Esophagus (tissue), 2 donors: ENCODE measurements at regions not wholly inside any gene's neighbourhood (a gene's known extent, or its start where the extent isn't known, plus 50 kb on each side); places are given as distances from the start of the nearest gene placed in this dataset.

Experiments used
- H3K27ac ChIP-seq, 2 donors: one replicate each; pipeline ENCODE4 v1.5.1; 2013; ENCODE audit warnings: low read depth in 2 of 2, mild to moderate bottlenecking in 2 of 2, inconsistent platforms in 1 of 2, low read length in 1 of 2, moderate library complexity in 1 of 2
- H3K27me3 ChIP-seq, 2 donors: one replicate each; pipeline ENCODE4 v1.6.1; 2013; ENCODE audit warnings: low read length in 2 of 2, control low read depth in 1 of 2, mild to moderate bottlenecking in 1 of 2; ENCODE audit not compliant: insufficient read depth in 2 of 2, control insufficient read depth in 1 of 2
- H3K36me3 ChIP-seq, 2 donors: one replicate each; pipeline ENCODE4 v1.6.1; 2013; ENCODE audit warnings: low read length in 1 of 2; ENCODE audit not compliant: control insufficient read depth in 2 of 2, insufficient read depth in 2 of 2
- H3K4me1 ChIP-seq, 2 donors: one replicate each; pipeline ENCODE4 v1.6.1; 2013; ENCODE audit warnings: low read length in 1 of 2; ENCODE audit not compliant: control insufficient read depth in 2 of 2, insufficient read depth in 2 of 2
- H3K4me3 ChIP-seq, 2 donors: one replicate each; pipeline ENCODE4 v1.5.1; 2013; ENCODE audit warnings: low read length in 2 of 2, mild to moderate bottlenecking in 2 of 2, low read depth in 1 of 2, moderate library complexity in 1 of 2
- H3K9me3 ChIP-seq, 2 donors: one replicate each; pipeline ENCODE4 v1.6.1; 2013; ENCODE audit warnings: mild to moderate bottlenecking in 2 of 2, low read depth in 1 of 2, low read length in 1 of 2, moderate library complexity in 1 of 2; ENCODE audit not compliant: control insufficient read depth in 2 of 2, insufficient read depth in 1 of 2
- WGBS, 2 donors: extraction: QIAGEN DNeasy Blood & Tissue Kit; methylation state at CpG; one replicate each; pipeline ENCODE4 v1.1.7; 2013; 5-methylcytosine and 5-hydroxymethylcytosine counted together
- donor health status: healthy with polysubstance abuse.
- donor health status: Bipolar disorder and iron deficiency.

- no peaks in the 10 kb centered on the region for H3K36me3 ChIP-seq
- 67 to 75% methylated on average over 3 of the region's 3 CpGs for WGBS, 2 donors
These were observed 259.7 kb downstream of the DAD1 start for GRCh38 chr14:22329371-22329770.

GRCh38 chr14:22325676-22326400 lies 263.2 kb downstream of the DAD1 start:
- 70 to 71% methylated on average over 2 of the region's 2 CpGs for whole genome bisulfite sequencing, 2 donors
- H3K36me3 ChIP-seq = no peaks in the 10 kb centered on the region
- H3K4me3 ChIP-seq = no peak overlapping the region
- H3K27me3 ChIP-seq = no peaks in the 10 kb centered on the region
- peaks cover 0 to 9% of the 10 kb centered on the region in 2 donors for H3K9me3 ChIP-seq
- H3K4me1 ChIP-seq = no peaks in the 10 kb centered on the region
- H3K27ac ChIP-seq = no peak overlapping the region

More at GRCh38 chr14:22329371-22329770, 259.7 kb downstream of the DAD1 start:
- Histone ChIP-seq H3K27me3 (no peaks in the 10 kb centered on the region), H3K27ac (no peak overlapping the region), H3K4me3 (no peak overlapping the region), H3K9me3 (peaks cover 0 to 9% of the 10 kb centered on the region in 2 donors), H3K4me1 (no peaks in the 10 kb centered on the region)

GRCh38 chr14:22320362-22320750 lies 268.7 kb downstream of the DAD1 start:
- Histone ChIP-seq H3K27me3 (no peaks in the 10 kb centered on the region), H3K36me3 (no peaks in the 10 kb centered on the region), H3K4me1 (no peaks in the 10 kb centered on the region), H3K4me3 (no peak overlapping the region), H3K27ac (no peak overlapping the region), H3K9me3 (no peaks in the 10 kb centered on the region)
- WGBS, 2 donors = 47 to 49% methylated on average over 4 of the region's 4 CpGs

- no peaks in the 10 kb centered on the region for H3K4me1 ChIP-seq
- no peak overlapping the region for H3K4me3 ChIP-seq
- H3K9me3 ChIP-seq = no peaks in the 10 kb centered on the region
- no peaks in the 10 kb centered on the region for H3K36me3 ChIP-seq
- WGBS, 2 donors = 29 to 37% methylated on average over 4 of the region's 4 CpGs
- no peak overlapping the region for H3K27ac ChIP-seq
- no peaks in the 10 kb centered on the region for H3K27me3 ChIP-seq
These were observed 269.3 kb downstream of the DAD1 start for GRCh38 chr14:22319526-22320361.

- WGBS, 2 donors = 70 to 79% methylated on average over 3 of the region's 3 CpGs
- Histone ChIP-seq H3K4me1 (no peaks in the 10 kb centered on the region), H3K4me3 (no peak overlapping the region), H3K27me3 (no peaks in the 10 kb centered on the region), H3K36me3 (no peaks in the 10 kb centered on the region), H3K9me3 (no peaks in the 10 kb centered on the region), H3K27ac (no peak overlapping the region)
These were observed 270.1 kb downstream of the DAD1 start for GRCh38 chr14:22318951-22319350.

GRCh38 chr14:22316473-22316872 lies 272.6 kb downstream of the DAD1 start:
- H3K36me3 ChIP-seq = no peaks in the 10 kb centered on the region
- H3K27ac ChIP-seq = no peak overlapping the region
- H3K4me1 ChIP-seq = no peaks in the 10 kb centered on the region
- no peak overlapping the region for H3K4me3 ChIP-seq
- no peaks in the 10 kb centered on the region for H3K27me3 ChIP-seq
- 98 to 100% methylated on average over 1 of the region's 1 CpG for WGBS, 2 donors
- no peaks in the 10 kb centered on the region for H3K9me3 ChIP-seq

- Histone ChIP-seq H3K27ac (no peak overlapping the region), H3K4me3 (no peak overlapping the region), H3K27me3 (no peaks in the 10 kb centered on the region), H3K36me3 (no peaks in the 10 kb centered on the region), H3K4me1 (no peaks in the 10 kb centered on the region), H3K9me3 (no peaks in the 10 kb centered on the region)
- 56 to 65% methylated on average over 3 of the region's 3 CpGs for WGBS, 2 donors
These were observed 273.7 kb downstream of the DAD1 start for GRCh38 chr14:22315336-22315735.

GRCh38 chr14:22314183-22314820 lies 274.7 kb downstream of the DAD1 start:
- H3K27me3 ChIP-seq = no peaks in the 10 kb centered on the region
- no peak overlapping the region for H3K27ac ChIP-seq
- no peaks in the 10 kb centered on the region for H3K36me3 ChIP-seq
- 51 to 56% methylated on average over 6 of the region's 6 CpGs for WGBS, 2 donors
- no peaks in the 10 kb centered on the region for H3K4me1 ChIP-seq
- no peak overlapping the region for H3K4me3 ChIP-seq
- no peaks in the 10 kb centered on the region for H3K9me3 ChIP-seq

- no peaks in the 10 kb centered on the region for H3K4me1 ChIP-seq
- H3K27me3 ChIP-seq = no peaks in the 10 kb centered on the region
- no peaks in the 10 kb centered on the region for H3K9me3 ChIP-seq
- H3K36me3 ChIP-seq = no peaks in the 10 kb centered on the region
- 39 to 49% methylated on average over 1 of the region's 1 CpG for WGBS, 2 donors
- no peak overlapping the region for H3K27ac ChIP-seq
- no peak overlapping the region for H3K4me3 ChIP-seq
These were observed 275.7 kb downstream of the DAD1 start for GRCh38 chr14:22313172-22313801.
